DMS114 treated with DMSO at 0.1 percent for 48 hours (cell line): ENCODE measurements at regions not wholly inside any gene's neighbourhood (a gene's known extent, or its start where the extent isn't known, plus 50 kb on each side); places are given as distances from the start of the nearest gene placed in this dataset.

Source experiments
- DNase-seq: peaks from one replicate; lab custom pipeline; 2025; ENCODE audit not compliant: unreplicated experiment; lab: John Stamatoyannopoulos, UW

DNA sequence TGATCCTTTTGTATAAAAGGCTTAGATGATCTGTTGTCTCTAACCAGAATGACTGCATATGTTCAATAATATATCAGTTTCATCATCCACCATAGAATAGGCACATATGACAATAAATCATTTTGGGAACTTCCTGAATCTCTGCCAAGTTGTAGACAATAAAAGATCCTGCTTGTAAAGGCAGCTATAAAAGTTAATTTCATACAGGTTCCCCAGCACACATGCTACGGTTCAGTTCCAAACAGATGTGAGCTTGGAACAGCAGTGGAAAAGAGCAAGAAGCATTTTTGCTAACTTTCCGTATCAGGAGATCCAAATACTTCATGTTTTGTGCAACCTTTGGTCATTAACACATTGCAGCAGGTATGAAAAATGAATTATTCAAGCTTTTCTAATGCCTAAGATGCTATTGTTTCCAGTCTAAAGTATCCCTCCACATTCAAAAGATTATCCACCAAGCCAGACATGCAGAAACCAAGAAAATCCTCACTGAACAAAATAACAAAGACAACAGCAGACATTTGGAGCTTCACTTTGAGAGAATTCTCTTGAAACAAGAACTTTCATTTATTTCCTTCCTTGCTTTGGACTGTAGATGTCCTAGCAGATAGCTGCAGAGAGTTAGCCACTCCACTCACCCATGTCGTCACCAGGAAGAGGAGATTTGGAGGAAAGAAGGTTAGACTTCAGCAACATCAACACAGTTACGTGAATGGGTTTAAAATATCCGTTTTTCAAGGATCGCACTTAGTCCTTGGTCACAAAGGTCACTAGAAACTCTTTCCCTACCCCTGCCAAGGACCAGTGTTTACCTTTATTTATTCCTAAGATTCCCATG lies 453.5 kb upstream of the JARID2 start:
- DNase-seq = no peak

DNA sequence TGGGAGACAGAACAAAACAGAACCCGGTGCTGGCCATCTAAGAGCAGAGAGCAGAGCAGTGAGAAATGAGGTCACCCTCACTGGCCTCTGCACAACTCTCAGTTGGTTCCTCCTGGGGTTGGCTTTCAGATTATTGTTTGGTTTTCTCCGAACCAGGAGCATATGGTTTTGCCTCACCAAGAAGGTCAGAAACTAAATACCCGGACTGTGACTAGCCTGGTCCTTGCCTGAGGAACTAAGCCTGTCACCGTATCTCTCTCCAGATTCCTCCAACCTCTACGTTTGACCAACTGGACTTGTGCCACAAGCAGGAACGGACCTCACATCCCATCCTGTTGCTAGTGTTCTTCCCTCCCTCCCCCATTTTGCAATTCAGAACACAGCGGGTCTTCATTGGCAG lies 450.4 kb upstream of the JARID2 start:
- no peak for DNase-seq

DNA sequence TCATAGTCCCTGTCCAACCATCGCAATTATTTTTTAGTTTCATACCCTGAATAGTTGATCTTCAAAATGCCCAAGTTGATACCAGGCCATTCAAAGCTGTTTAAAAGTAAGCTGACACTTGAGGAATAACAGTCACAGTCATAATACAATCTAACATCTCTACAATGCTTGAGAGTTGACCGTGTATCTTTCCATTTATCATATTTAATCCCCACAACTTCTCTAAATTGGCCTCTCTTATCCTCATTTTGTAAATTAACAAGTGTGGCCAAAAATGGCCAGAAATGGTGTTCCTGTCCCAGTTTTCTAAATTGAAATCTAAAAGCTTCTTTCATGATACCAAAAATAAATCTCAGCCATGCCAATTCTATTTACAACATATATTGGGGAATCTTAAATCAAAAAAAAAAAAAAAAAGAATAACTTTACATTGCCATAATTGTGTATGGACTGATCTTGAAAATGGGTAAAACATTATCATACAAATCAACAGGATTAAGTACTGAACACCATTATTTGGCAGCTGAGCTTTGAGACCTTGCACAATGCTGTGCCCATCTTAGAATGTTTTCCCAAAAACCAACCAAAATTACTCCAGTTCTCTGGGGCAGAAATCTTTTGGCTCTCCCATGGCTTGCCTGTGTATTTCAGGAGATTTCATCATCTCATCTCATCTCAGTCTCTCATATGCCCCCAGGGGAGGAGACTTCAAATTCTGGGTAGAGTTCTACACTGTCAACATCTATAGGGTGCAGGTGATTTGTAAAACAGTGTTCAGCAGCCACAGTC lies 448.7 kb upstream of the JARID2 start:
- DNase-seq = no peak

DNA sequence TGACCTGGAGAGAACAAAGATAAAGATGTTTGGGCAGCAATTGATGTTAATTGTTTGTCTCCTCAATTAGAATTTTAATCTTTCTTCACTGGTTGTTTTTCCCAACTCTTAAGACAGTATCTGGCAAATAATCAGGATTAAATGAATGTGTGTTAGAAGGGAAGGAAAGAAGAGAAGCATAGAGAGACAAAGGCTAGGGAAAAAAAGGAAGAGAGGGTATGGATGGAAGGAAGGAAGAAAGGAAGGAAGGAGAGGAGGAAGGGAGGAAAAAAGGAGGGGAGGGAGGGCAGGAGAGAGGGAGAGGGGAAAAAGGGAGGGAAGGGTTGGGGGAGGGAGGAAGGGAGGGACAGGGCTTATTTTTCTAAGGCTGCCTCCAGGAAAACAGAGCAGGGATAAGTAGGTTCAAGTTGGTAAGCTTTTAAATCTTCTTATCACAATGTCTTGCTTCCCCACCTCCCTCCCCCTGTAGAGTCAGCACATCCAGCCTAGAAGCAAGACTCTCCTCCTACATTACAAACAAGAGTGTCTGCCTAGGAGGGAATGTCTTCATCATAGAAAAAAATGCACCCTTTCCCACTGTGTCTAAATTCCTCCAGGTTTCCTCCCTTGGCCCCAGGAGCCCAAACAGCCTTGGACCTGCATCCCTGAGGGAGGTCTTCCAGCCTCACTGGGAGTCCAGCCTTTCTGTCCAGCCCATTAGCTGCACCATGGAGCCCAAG lies 447.8 kb upstream of the JARID2 start:
- no peak for DNase-seq

DNA sequence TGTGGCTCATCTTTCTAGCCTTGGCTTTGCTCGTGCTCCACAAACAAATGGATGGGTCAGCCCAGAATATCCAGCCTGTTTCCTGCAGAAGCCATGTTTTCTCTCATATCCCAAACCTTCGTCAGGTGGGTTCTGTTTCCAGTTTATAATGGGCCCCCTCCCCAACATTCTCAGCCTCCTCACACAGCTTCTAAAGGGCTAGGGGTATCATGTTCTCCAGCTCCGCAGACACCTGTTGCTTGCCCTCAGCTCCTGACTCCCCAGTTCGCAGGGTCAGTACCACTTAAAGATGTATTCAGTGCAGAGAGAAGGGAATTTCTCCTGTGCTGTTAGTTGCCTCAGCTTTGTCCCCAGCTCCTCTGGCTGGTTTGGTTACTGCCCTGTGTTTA lies 447.3 kb upstream of the JARID2 start:
- no peak for DNase-seq

DNA sequence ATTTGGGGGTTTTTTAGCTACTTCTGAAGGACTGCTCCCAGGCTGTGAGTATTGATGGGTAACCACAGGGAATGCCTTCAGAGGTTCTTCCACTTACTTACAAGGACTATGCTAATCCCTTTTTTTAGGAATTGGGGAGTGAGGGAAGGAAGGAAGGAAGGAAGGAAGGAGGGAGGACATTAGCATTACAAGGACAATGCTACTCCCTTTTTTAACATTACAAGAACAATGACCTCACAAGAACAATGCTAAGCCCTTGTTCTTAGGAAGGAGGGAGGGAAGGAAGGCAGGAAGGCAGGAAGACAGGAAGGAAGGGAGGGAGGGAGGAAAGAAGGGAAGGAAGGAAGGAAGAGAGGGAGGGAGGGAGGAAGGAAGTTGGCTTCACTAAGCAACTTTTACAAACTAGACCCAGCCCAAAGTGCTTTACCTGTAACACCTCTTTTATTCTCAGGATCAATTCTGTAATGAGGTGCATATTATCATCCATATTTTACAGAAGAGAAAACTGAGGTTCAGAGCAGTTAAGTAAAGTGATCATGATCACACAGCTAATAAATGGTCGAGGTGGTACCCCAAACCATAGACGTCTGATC lies 446.8 kb upstream of the JARID2 start:
- no peak for DNase-seq

DNA sequence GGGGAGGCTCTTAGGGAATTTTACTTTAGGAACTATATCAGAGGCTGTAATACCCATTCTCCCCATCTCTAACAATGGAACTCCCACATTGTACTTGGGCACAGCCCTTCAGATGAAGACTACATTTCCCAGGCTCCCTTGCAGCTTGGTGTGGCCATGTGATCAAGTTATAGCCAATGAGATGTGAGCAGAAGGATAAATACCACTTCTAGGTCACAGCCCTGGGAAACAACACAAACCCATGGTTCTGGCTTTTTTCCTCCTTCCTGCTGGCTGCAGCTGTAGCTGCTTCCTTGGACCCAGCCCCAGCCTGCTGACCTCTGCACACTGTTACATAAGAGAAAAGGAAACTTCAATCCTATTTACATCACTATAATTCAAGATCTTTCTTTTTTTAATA lies 445.9 kb upstream of the JARID2 start:
- DNase-seq = peak; percentile 52

DNA sequence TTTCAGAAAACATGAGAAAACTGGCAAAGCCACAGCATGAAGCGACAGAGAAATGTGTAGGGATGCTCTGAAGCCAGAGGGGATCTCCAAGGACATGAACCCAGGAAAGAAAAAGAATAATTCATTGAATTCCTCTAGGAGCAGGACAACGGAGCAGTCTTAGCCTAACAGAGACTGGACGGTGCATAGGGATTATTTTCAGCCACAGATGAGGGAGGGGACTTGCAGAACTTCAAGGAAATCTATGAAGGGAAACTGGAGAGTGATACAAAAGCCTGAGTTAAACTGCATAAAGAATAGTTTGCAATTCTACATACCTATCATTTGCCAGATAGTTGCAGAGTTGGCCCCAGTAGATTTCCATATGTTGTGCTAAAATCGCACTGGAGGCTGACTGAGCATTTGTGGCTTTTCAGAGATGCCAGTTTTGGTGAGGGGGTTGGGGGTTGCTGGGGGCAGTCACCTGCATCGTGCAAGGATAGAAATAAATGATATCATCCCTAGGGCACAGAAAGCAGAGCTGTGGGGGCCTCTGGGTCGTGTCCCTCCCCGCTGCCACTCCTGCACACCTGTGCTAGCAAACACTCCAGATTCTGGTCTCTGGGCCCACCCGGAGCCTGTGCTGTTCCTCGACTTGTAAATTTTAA lies 443.2 kb upstream of the JARID2 start:
- no peak for DNase-seq

DNA sequence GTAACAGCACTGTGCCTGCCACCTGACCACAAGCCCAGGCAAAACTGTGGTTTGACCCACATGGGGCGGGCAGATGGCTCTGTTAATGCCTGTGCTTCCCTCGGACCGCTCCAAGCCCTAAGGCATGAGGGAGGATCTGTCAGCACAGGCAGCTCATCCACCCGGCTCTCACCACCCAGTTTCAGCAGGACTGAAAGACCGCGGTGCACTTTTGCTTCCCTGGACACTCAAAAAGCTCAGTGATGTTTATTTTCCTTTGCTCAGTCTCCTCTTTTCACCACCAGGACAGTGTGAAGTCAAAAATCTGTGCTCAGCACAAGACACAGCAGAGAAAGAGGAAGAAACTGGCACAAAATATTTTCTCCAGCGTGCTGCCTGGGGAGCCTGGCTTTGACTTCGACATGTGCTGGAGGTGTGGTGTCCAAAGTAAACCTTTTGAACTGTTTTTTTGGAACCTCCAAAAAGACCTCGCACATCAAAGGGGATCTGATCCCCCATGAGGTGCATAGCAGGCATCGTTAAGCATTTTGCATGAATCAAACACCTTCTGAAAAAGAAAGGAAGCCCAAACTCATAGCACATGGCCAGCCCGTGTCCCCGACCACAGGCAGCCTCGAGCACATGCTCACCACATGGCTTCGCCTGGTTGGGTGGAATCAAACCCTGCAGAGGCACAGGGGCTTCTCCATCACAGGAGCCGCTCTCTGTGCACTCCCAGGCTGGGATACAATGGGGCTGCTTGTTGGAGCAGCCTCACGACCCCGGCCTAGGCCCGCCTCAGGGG lies 441.7 kb upstream of the JARID2 start:
- DNase-seq = no peak

DNA sequence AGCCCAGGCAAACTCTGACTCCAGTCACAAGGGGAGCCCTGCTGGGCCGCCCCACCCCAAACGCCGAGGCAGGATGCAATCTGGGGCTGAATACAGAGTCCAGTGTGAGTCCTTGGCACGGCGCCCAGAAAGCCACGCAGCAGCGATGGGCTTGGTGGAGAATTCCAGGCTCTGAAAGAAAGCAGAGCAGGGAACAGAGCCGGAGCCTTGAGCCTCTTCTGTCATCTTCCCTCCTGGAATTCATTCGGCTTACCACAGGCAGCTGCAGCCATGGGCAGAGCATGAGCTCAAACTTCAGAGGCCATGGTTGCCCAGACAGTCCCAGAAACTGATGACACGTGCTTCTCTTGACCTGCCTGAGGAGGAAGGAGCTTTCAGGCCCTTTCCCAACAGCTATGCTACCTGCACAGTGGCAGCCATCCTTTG lies 441.1 kb upstream of the JARID2 start:
- no peak for DNase-seq

DNA sequence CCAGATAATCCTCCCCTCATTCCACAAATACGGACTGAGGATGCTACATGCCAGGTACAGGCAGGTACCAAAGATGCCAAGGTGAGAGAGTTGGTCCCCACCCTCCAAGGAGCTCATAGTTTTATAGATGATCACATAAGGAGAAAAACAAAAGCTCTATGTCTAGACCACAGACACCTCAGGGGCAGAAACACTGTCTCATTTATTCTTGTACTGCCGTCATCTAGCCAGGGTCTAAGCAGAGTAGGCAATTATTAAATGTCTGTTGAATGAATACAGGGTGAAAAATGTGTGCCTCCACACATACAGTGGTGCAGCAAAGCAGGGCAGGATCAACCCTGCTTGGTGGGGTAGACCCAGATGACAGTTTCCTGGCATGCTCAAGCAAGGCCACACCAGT lies 439.8 kb upstream of the JARID2 start:
- DNase-seq = no peak

DNA sequence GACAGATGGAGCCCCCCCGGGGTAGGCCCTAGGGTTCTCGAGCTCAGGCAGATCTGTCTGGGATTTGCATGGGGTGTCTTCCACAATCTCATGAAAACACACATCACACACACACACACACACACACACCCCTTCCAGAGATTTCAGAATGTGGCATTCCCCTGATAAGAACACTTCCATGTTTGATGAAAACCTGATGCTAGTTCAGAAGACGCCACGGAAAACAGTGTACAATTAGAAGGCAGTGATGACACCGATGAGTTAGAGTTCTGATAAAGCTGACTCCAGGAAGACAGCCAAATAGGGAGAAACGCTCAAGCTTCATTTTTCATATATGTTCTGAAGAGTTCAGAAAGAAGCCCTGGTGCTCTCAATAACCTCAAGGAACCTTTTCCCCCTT lies 438.7 kb upstream of the JARID2 start:
- DNase-seq = no peak

DNA sequence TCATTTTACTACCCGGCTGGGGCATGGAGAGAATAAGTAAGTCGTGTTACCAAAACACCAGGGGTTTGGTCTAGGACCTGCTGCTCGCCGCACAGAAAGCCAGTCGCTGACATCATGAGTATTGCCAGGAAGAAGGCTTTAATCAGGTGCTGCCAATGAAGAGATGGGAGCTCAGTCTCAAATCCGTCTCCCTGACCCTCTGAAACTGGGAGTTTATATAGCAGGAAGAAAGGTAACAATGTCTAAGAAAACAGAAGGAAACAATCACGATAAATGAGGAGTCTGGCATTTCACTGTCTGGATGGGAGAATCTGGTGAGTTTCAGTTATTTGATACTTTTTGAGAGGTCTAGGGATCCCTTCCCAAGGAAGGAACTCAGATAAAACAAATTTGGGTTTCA lies 437.9 kb upstream of the JARID2 start:
- no peak for DNase-seq

DNA sequence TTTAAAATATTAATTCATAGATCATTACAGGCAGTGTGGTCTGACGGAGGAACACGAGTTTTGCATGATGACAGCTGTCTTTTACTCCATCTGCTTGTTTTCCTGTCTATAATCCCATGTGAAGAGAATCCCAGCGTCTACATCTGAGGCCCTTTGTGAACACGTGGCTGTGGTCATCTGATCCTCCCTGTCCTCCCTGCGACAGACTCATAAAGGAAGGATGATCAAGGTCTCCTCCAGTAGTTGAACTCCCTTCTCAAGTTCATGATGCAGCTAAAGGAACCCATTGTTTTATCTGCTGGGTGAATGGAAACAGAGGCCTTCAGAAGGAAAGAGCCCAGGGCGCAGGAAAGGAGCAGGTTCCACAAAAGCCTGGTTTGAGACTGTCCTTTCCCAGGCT lies 435.8 kb upstream of the JARID2 start:
- DNase-seq = no peak

DNA sequence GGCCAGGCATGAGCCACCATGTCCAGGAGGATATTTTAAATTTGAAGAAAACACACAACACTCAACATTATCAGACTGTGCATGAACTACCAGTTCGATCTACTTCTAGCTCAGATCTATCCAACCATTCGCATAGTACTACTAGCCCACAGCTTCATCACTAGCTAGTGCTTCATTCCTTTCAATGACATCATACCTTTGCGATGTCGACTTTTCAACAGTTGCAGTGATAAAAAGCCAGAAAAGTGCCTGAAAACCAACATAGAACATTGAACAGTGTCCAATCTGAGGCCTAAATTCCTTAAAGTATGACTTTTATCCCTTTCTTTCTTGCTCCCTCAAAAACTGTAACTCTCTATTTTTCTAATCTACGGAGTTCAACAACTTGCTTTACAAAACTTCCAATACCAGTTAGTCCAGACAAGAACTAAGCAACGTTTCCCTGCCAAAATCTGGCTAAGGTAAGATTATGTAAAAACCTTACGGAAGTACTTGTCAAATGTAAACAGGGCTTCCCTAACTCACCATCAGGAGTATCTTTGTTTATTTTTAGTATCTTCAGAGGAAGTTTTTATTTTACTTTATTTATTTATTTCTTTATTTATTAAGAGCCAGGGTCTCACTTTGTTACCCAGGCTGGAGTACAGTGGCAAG lies 434.0 kb upstream of the JARID2 start:
- DNase-seq = no peak

DNA sequence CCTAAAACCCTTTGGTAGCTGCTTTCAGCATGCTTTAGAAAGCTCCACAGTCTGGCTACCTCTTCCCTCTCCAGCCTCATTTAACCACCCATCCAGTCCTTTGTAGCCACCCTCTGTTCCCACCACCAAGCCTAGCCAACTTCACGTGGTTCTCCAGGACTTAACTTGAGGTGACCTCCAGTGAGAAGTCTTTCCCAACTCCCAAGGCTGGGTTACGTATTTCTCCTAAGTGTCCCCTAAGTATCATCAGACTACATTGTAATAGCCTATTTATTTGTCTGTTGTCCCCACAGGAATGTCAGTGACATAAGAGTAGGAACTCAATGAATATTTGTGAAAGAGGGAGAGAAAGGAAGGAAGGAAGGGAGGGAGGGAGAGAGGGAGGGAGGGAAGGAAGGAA lies 431.9 kb upstream of the JARID2 start:
- DNase-seq = no peak

DNA sequence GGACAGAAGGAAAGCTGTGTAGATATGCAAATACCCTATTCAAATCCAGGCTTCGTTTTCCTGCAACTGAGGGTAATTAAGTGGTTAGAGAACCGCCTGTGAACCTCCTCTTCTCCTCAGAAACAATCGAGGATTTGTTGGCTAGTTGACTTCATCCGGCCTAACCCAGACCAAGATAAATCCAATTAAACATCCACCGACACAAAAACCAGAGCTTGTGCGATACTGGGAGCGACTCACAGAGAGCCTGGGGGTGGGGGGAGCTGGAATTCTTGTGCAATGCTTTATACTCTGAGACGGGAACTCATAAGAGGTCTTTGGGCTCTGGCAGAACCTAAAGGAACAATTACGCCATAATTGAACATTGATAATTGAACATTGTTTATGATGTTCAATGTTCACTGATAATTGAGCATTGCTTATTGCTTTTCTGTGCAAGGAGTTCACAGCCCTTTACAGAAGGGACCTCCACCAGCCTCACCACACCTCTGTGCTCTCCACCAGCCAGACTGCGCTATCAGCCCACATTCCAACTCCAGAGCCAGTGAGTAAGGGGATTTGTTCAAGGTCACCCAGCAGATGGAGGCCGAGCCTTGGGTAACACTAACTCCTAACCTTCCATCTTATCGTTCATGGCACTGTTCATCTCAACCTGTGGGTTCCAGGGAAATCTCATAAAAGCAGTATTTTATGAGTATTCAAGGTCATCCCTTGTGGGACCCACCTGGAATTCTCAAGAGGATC lies 429.6 kb upstream of the JARID2 start:
- no peak for DNase-seq

DNA sequence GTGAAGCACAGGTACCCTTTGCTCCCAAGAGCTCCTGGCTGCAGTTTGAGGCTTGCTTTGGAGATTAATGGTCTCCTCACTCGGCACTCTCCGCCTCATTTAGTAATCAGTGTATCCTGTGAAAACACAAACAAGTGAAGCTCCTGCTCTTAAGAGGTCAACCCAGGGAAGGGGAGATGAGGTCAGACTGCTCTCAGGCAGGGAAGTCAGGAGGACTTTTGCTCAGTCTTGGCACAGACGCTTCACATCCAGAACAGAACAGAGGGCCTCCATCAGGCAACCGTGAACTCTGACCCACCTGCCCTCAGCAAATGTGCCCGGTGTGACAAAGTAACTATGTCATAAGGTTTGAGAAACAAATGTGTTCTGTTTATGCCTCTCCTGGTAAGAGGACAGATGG lies 428.8 kb upstream of the JARID2 start:
- no peak for DNase-seq

DNA sequence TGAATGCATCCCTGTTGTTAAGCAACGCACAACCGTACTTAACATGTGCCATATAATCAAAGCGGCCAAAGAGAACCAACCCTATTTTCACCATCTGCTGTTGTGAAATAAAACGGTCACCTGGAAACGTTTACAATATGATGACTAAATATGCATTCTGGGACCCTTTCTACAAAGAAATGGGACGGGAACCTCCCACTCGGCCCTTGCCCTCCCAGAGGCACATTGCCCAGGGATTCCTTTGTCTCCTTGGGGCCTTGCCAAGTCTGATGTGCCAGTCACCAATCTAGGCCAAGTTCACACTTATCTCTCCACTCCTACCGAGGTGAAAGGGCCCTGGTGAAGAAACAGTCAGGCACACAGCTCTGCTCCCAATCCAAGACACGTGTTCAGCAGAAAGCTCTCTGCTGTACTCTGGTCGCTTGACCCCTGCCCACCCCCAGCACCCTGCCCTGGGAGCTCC lies 427.4 kb upstream of the JARID2 start:
- no peak for DNase-seq
